PFSK-1 (cell line): ENCODE measurements at regions not wholly inside any gene's neighbourhood (a gene's known extent, or its start where the extent isn't known, plus 50 kb on each side); places are given as distances from the start of the nearest gene placed in this dataset.

Experiments used
- FOXP2 ChIP-seq: optimal IDR thresholded peaks from 2 replicates; pipeline ENCODE3; 2011; ENCODE audit warnings: borderline replicate concordance, control low read depth, inconsistent platforms; ENCODE audit not compliant: insufficient read depth; ENCODE audit errors: extremely low read length, extremely low read depth
- POLR2AphosphoS5 ChIP-seq: IDR thresholded peaks from 2 replicates; pipeline ENCODE4 v1.6.1; 2012; ENCODE audit warnings: low read depth, mild to moderate bottlenecking, control low read depth, low read length, moderate library complexity
- SIN3A ChIP-seq: IDR thresholded peaks from 2 replicates; pipeline ENCODE4 v1.6.1; 2012; ENCODE audit warnings: mild to moderate bottlenecking, low read length, moderate library complexity, borderline replicate concordance; ENCODE audit not compliant: insufficient read depth
- TAF1 ChIP-seq: IDR thresholded peaks from 2 replicates; pipeline ENCODE4 v1.6.1; 2012; ENCODE audit warnings: low read length, control low read depth, borderline replicate concordance; ENCODE audit not compliant: insufficient read depth
- TF ChIP-seq, protein P1 (sequence below), 2 experiments: IDR thresholded peaks; 2 replicates each; pipeline versions ENCODE4 v1.6.1 to v1.8.0; 2011 to 2012; ENCODE audit warnings: low read depth in 2 of 2, low read length in 2 of 2, control low read depth in 1 of 2, inconsistent platforms in 1 of 2, mild to moderate bottlenecking in 1 of 2, moderate library complexity in 1 of 2; ENCODE audit not compliant: insufficient read depth in 1 of 2

DNA sequence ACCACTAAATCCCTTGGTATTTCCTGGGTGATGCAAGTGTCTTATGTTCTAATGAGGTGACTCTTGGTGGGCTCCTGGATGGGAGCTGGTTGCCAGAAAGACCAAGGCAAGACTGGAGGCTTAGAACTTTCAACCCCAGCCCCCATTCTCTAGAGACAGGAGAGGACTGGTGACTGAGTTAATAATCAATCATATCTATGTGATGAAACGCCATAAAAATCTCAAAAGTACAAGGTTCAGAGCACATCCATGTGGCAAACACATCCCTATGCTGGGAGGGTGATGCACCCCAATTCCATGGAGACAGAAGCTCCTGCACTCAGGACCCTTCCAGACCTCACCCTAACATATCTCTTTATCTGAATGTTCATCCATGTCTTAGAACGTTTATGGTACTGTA, 139.5 kb upstream of the LINC00305 start:
- TF ChIP-seq SIN3A: no peak
- no peak for TF ChIP-seq FOXP2
- TF ChIP-seq, protein P1, sequence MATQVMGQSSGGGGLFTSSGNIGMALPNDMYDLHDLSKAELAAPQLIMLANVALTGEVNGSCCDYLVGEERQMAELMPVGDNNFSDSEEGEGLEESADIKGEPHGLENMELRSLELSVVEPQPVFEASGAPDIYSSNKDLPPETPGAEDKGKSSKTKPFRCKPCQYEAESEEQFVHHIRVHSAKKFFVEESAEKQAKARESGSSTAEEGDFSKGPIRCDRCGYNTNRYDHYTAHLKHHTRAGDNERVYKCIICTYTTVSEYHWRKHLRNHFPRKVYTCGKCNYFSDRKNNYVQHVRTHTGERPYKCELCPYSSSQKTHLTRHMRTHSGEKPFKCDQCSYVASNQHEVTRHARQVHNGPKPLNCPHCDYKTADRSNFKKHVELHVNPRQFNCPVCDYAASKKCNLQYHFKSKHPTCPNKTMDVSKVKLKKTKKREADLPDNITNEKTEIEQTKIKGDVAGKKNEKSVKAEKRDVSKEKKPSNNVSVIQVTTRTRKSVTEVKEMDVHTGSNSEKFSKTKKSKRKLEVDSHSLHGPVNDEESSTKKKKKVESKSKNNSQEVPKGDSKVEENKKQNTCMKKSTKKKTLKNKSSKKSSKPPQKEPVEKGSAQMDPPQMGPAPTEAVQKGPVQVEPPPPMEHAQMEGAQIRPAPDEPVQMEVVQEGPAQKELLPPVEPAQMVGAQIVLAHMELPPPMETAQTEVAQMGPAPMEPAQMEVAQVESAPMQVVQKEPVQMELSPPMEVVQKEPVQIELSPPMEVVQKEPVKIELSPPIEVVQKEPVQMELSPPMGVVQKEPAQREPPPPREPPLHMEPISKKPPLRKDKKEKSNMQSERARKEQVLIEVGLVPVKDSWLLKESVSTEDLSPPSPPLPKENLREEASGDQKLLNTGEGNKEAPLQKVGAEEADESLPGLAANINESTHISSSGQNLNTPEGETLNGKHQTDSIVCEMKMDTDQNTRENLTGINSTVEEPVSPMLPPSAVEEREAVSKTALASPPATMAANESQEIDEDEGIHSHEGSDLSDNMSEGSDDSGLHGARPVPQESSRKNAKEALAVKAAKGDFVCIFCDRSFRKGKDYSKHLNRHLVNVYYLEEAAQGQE (IDR thresholded peaks at IDR 0.05; ENCODE audit: insufficient read depth in 1 of 2, low read depth in 2 of 2, low read length in 2 of 2): no peak
- no peak for TF ChIP-seq POLR2AphosphoS5

DNA sequence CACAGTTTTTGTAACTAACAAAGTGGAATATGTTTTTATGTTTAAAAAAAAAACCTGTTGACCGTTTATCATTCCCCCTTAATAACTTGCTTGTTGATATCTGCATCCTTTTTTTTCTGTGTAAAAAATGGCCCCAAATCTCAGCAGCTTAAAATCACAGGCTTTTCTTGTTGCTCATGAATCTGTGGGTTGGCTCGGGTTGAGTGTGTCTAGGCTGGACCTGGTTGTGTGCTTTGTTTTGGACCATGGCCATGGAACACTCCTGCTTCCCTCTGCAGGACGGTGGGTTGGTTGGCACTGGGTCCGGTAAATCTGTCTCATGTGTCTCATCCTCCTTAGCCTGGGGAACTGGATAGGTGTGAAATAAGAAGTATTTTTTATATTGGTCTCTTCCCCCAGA, 139.0 kb upstream of the LINC00305 start:
- TF ChIP-seq SIN3A (no peak), TAF1 (no peak), POLR2AphosphoS5 (no peak), FOXP2 (no peak)
- TF ChIP-seq, protein P1 (IDR thresholded peaks at IDR 0.05; ENCODE audit: insufficient read depth in 1 of 2, low read depth in 2 of 2, low read length in 2 of 2): no peak

DNA sequence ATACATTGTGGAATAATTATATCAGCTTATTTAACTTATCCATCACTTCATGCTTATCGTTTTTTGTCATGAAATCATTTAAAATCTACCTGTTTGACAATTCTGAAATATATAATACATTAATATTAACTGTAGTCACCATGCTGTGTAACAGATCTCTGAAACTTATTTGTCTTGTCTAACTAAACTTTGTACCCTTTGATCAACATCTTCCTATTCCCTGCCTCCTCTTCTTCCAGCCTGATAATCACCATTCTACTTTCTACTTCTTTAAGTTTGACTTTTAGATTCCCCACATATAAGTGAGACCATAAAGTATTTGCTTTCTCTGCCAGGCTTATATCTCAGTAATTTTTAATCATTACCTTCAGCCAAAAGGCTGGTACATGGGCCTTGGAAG, 134.2 kb upstream of the LINC00305 start:
- TF ChIP-seq POLR2AphosphoS5 (no peak), TAF1 (no peak), FOXP2 (no peak), SIN3A (no peak)
- TF ChIP-seq, protein P1 (IDR thresholded peaks at IDR 0.05; ENCODE audit: insufficient read depth in 1 of 2, low read depth in 2 of 2, low read length in 2 of 2): no peak

DNA sequence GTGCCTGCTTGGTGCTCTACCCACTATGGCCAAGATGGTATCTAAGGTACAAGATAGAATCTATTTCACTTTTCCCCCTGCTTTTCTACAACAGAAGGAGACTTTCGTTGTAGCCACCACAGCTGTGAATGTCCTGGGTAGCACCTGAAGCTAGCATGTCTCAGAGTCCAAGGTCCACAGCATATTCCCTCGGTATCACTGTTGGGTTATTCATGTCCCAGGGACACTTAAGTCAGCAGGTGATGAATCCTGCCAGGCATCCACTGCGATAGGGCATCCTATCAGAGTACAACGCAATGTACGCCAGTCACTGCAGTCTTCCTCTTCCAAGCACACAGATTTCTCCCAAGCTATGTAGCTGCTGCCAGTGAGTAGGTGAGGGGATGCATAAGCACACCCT, 129.1 kb upstream of the LINC00305 start:
- TF ChIP-seq, protein P1 (IDR thresholded peaks at IDR 0.05; ENCODE audit: insufficient read depth in 1 of 2, low read depth in 2 of 2, low read length in 2 of 2): no peak
- TF ChIP-seq TAF1: no peak
- TF ChIP-seq FOXP2: no peak
- TF ChIP-seq POLR2AphosphoS5: no peak
- no peak for TF ChIP-seq SIN3A
